ENCODE measurements at regions not wholly inside any gene's neighbourhood (a gene's known extent, or its start where the extent isn't known, plus 50 kb on each side); places are given as distances from the start of the nearest gene placed in this dataset.

DNA sequence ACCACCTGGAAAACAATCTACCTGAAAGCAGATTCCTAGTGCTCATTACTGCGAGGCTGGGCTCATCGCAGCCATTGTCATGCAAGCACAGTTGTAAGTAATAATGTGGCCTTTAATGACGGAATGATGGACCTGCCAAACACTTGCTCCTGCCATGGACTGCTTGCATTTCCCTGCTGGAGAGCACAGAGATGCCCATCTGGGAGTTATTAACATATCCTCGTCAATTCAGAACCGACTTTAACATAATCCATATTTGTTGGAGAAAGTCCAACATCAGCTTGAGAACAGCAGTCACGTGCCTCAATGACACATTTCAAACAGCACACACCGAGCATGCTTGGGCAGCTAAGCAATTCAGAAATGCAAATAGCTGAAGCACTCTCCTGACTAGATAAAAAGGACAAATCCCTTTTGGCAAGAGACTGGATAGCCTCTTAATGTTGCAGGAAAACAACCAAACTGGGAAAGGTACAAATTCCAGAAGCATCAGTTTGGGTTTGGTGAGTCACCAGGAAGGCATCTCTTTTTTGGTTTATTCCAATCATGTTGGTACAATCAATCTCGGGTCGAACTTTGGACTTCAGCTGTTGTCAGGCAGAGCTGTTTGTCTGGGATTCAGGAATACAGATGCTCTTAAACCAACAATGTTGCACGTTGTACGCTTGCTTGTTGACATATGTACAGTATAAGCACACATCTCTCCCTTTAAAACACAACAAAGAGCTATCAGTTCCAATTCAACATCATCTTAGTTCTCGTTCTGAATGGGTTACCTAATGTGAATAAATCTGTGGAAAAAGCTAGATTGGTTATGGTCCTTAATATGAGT, 395.8 kb downstream of the LNPK start:
- H3K9me3 ChIP-seq (ENCODE audit: control insufficient read depth, insufficient read depth, low read length) = no peaks in the 10 kb centered on the region
- ChIA-PET CTCF (interaction anchor here (0.5 kb wide), 1 partner anchor 1207 kb away, joined by 5 read pairs; no protein-coding TSS in a partner anchor), POLR2A (no interaction called here)
- no peak for DNase-seq (ENCODE audit: low read depth, low spot score)
- H3K27ac ChIP-seq (ENCODE audit: low read depth, low read length) = no peak overlapping the region
- no peak overlapping the region for H3K4me3 ChIP-seq (ENCODE audit: low read depth, low read length)
- TF ChIP-seq, protein P1, sequence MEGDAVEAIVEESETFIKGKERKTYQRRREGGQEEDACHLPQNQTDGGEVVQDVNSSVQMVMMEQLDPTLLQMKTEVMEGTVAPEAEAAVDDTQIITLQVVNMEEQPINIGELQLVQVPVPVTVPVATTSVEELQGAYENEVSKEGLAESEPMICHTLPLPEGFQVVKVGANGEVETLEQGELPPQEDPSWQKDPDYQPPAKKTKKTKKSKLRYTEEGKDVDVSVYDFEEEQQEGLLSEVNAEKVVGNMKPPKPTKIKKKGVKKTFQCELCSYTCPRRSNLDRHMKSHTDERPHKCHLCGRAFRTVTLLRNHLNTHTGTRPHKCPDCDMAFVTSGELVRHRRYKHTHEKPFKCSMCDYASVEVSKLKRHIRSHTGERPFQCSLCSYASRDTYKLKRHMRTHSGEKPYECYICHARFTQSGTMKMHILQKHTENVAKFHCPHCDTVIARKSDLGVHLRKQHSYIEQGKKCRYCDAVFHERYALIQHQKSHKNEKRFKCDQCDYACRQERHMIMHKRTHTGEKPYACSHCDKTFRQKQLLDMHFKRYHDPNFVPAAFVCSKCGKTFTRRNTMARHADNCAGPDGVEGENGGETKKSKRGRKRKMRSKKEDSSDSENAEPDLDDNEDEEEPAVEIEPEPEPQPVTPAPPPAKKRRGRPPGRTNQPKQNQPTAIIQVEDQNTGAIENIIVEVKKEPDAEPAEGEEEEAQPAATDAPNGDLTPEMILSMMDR (IDR thresholded peaks at IDR 0.05; ENCODE audit: low read depth, low read length) = no peak
- no peaks in the 10 kb centered on the region for H3K27me3 ChIP-seq (ENCODE audit: control insufficient read depth, insufficient read depth, low read length)

DNA sequence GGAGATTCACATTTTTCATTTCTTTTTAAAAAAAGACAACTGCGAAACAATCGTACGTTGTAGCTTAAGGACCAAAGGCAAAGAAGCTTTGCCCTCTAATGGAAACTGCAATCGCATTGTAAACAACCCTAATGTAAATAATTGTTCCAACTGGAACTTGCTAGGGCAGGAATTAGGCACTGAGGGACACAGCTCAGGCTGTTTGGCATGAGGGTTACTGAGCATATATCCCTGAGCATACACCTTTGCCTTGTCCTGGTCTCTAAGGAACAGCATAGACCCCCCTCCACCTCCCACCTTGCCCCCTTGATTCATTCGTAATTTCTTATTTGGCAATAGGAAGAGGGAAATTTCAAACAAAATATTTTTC, 396.4 kb downstream of the LNPK start:
- Histone ChIP-seq H3K27ac (ENCODE audit: low read depth, low read length) (no peak overlapping the region), H3K27me3 (ENCODE audit: control insufficient read depth, insufficient read depth, low read length) (no peaks in the 10 kb centered on the region), H3K4me3 (ENCODE audit: low read depth, low read length) (no peak overlapping the region), H3K9me3 (ENCODE audit: control insufficient read depth, insufficient read depth, low read length) (no peaks in the 10 kb centered on the region)
- ChIA-PET CTCF (interaction anchor here (0.5 kb wide), 1 partner anchor 1208 kb away, joined by 5 read pairs; no protein-coding TSS in a partner anchor), POLR2A (no interaction called here)
- no peak for DNase-seq (ENCODE audit: low read depth, low spot score)
- TF ChIP-seq, protein P1 (IDR thresholded peaks at IDR 0.05; ENCODE audit: low read depth, low read length) = no peak

DNA sequence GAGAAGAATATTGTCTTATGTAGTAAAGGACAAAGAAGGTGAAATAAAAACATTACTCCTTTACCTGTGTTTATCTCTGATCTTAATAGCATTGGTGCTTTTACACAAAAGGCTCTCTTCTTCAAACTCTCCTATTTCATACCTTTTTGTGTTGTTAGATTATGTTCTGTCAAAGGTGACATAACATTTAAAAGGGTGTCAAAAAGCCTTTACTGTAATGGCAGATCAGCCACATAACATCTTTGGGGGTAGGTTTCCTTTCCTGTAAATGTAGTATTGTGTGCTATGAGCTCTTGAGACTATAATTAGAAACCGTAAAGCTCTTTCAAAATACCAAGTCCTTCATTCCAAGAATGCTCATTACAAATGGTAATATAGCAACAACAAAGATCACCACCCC, 400.1 kb downstream of the LNPK start:
- no peaks in the 10 kb centered on the region for H3K9me3 ChIP-seq (ENCODE audit: control insufficient read depth, insufficient read depth, low read length)
- DNase-seq (ENCODE audit: low read depth, low spot score) = no peak
- POLR2A ChIA-PET = no interaction called here
- CTCF ChIA-PET = no interaction called here
- TF ChIP-seq, protein P1 (IDR thresholded peaks at IDR 0.05; ENCODE audit: low read depth, low read length) = no peak
- H3K27me3 ChIP-seq (ENCODE audit: control insufficient read depth, insufficient read depth, low read length) = no peaks in the 10 kb centered on the region
- no peak overlapping the region for H3K27ac ChIP-seq (ENCODE audit: low read depth, low read length)
- H3K4me3 ChIP-seq (ENCODE audit: low read depth, low read length) = no peak overlapping the region

DNA sequence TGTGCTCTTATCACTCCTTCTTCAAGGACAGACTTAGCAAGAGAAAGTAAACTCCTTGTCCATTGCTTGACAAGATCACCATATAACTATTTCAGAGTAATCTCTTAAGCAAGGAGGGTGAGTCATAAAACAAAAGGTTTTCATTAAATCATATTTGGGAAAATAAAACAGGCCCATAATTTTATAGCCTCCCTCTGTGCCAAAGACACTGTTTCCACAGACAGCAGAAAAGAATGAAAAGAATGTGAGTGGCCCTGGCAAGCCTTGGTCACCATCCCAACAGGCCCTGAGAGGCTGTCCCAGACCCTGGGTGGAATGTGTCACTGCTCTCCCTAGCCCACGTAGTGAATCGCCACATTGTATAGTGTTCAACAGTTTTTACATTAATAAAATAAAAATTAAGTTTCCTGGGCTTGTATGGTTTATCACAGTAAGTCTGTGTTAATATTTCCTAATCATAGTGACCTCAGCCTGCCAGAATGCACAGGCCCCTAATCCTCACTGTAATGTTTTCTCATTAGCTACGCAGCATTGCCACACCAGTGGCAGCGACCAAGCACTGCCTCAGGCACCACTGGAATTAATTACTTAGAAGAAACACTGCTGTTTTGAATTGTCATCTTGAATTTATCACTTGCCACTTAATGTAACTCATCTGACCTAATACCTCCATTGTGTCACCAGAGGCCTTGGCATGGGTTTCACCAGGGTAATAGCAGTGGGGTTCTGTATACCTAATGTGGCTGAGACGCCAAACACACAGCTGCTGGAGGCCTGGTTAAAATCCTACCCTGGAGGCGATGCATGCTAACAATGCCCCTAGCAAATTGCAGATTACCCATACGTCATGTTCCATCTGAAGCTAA, 401.9 kb downstream of the LNPK start:
- H3K4me3 ChIP-seq (ENCODE audit: low read depth, low read length) = no peak overlapping the region
- ChIA-PET CTCF (no interaction called here), POLR2A (no interaction called here)
- H3K27ac ChIP-seq (ENCODE audit: low read depth, low read length) = no peak overlapping the region
- no peaks in the 10 kb centered on the region for H3K9me3 ChIP-seq (ENCODE audit: control insufficient read depth, insufficient read depth, low read length)
- DNase-seq (ENCODE audit: low read depth, low spot score) = no peak
- no peaks in the 10 kb centered on the region for H3K27me3 ChIP-seq (ENCODE audit: control insufficient read depth, insufficient read depth, low read length)
- TF ChIP-seq, protein P1 (IDR thresholded peaks at IDR 0.05; ENCODE audit: low read depth, low read length) = no peak

DNA sequence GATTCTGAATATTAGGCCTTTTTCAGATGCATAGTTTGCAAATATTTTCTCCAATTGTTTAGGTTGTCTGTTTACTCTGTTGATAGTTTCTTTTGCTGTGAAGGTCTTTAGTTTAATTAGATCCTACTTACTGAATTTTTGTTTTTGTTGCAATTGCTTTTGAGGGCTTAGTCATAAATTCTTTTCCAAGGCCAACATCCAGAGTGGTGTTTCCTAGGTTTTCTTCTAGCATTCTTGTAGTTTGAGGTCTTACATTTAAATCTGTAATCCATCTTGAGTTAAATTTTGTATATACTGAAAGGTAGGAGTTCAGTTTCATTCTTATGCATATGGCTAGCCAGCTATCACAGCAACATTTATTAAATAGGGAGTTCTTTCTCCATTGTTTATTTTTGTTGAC, 404.8 kb downstream of the LNPK start:
- H3K9me3 ChIP-seq (ENCODE audit: control insufficient read depth, insufficient read depth, low read length) = no peaks in the 10 kb centered on the region
- ChIA-PET POLR2A (no interaction called here), CTCF (no interaction called here)
- TF ChIP-seq, protein P1 (IDR thresholded peaks at IDR 0.05; ENCODE audit: low read depth, low read length) = no peak
- no peak overlapping the region for H3K4me3 ChIP-seq (ENCODE audit: low read depth, low read length)
- no peak overlapping the region for H3K27ac ChIP-seq (ENCODE audit: low read depth, low read length)
- DNase-seq (ENCODE audit: low read depth, low spot score) = no peak
- H3K27me3 ChIP-seq (ENCODE audit: control insufficient read depth, insufficient read depth, low read length) = no peaks in the 10 kb centered on the region
